ENCODE measurements at regions not wholly inside any gene's neighbourhood (a gene's known extent, or its start where the extent isn't known, plus 50 kb on each side); places are given as distances from the start of the nearest gene placed in this dataset.
A peak's percentile ranks its signal among the peaks of the same experiment; 100 is the strongest.

GRCh38 chr18:34959211-34959829 lies 81.9 kb upstream of the MAPRE2 start:
- Histone ChIP-seq H3K36me3 (no peaks in the 10 kb centered on the region), H3K4me1 (no peaks in the 10 kb centered on the region), H3K4me3 (no peak overlapping the region), H3K27me3 (no peaks in the 10 kb centered on the region), H4K20me1 (no peaks in the 10 kb centered on the region), H3K4me2 (no peak overlapping the region), H3K27ac (no peak overlapping the region), H3K9ac (no peak overlapping the region), H3K9me3 (no peaks in the 10 kb centered on the region)
- TF ChIP-seq Cebpa-rat (IDR thresholded peaks at IDR 0.05) = no peak

GRCh38 chr18:34959989-34960388 lies 81.2 kb upstream of the MAPRE2 start:
- no peak overlapping the region for H3K9ac ChIP-seq

GRCh38 chr18:34965108-34965507 lies 76.1 kb upstream of the MAPRE2 start:
- Histone ChIP-seq H3K27me3 (no peaks in the 10 kb centered on the region), H4K20me1 (no peaks in the 10 kb centered on the region), H3K9ac (no peak overlapping the region), H3K4me1 (peaks cover 5% of the 10 kb centered on the region; the same call in 1 of the 2 replicates), H3K36me3 (no peaks in the 10 kb centered on the region), H3K4me2 (no peak overlapping the region), H3K9me3 (no peaks in the 10 kb centered on the region), H3K4me3 (no peak overlapping the region), H3K27ac (no peak overlapping the region)
- TF ChIP-seq Cebpa-rat (IDR thresholded peaks at IDR 0.05) = no peak

More at GRCh38 chr18:34959989-34960388, 81.2 kb upstream of the MAPRE2 start:
- H3K27ac ChIP-seq = no peak overlapping the region
- H3K36me3 ChIP-seq = no peaks in the 10 kb centered on the region
- no peak overlapping the region for H3K4me2 ChIP-seq
- no peaks in the 10 kb centered on the region for H3K9me3 ChIP-seq
- H3K4me3 ChIP-seq = no peak overlapping the region
- H3K4me1 ChIP-seq = peaks cover 2% of the 10 kb centered on the region; the same call in 1 of the 2 replicates
- no peaks in the 10 kb centered on the region for H4K20me1 ChIP-seq
- no peak for TF ChIP-seq Cebpa-rat (IDR thresholded peaks at IDR 0.05)
- H3K27me3 ChIP-seq = no peaks in the 10 kb centered on the region

GRCh38 chr18:34965566-34965965 lies 75.6 kb upstream of the MAPRE2 start:
- no peaks in the 10 kb centered on the region for H4K20me1 ChIP-seq
- no peak overlapping the region for H3K4me3 ChIP-seq
- no peak overlapping the region for H3K4me2 ChIP-seq
- no peak for TF ChIP-seq Cebpa-rat (IDR thresholded peaks at IDR 0.05)
- H3K27ac ChIP-seq = no peak overlapping the region
- no peaks in the 10 kb centered on the region for H3K9me3 ChIP-seq
- no peak overlapping the region for H3K9ac ChIP-seq
- H3K4me1 ChIP-seq = peaks cover 5% of the 10 kb centered on the region; the same call in 1 of the 2 replicates
- H3K27me3 ChIP-seq = no peaks in the 10 kb centered on the region
- H3K36me3 ChIP-seq = no peaks in the 10 kb centered on the region

- Histone ChIP-seq H3K4me2 (no peak overlapping the region), H3K27ac (no peak overlapping the region), H3K27me3 (no peaks in the 10 kb centered on the region), H3K36me3 (no peaks in the 10 kb centered on the region), H3K4me3 (no peak overlapping the region), H3K9ac (no peak overlapping the region), H4K20me1 (no peaks in the 10 kb centered on the region), H3K9me3 (no peaks in the 10 kb centered on the region), H3K4me1 (peaks cover 2% of the 10 kb centered on the region; the same call in 1 of the 2 replicates)
- TF ChIP-seq Cebpa-rat (IDR thresholded peaks at IDR 0.05) = no peak
Observed at GRCh38 chr18:34970106-34970505, 71.1 kb upstream of the MAPRE2 start.

- no peaks in the 10 kb centered on the region; the same call in 1 of the 2 replicates for H3K4me1 ChIP-seq
- no peak overlapping the region for H3K27ac ChIP-seq
- no peak overlapping the region for H3K4me2 ChIP-seq
- H3K27me3 ChIP-seq = peaks cover 6% of the 10 kb centered on the region; the same call in 1 of the 2 replicates
- H3K9me3 ChIP-seq = no peaks in the 10 kb centered on the region
- no peak overlapping the region for H3K4me3 ChIP-seq
- H4K20me1 ChIP-seq = no peaks in the 10 kb centered on the region
- H3K36me3 ChIP-seq = no peaks in the 10 kb centered on the region
- no peak overlapping the region for H3K9ac ChIP-seq
- no peak for TF ChIP-seq Cebpa-rat (IDR thresholded peaks at IDR 0.05)
Observed at GRCh38 chr18:34971313-34971712, 69.9 kb upstream of the MAPRE2 start.

- H3K27me3 ChIP-seq = peaks cover 15% of the 10 kb centered on the region; the same call in 1 of the 2 replicates
- no peak overlapping the region for H3K27ac ChIP-seq
- no peaks in the 10 kb centered on the region for H3K36me3 ChIP-seq
- TF ChIP-seq Cebpa-rat (IDR thresholded peaks at IDR 0.05) = no peak
- peaks cover under 1% of the 10 kb centered on the region; the same call in 1 of the 2 replicates for H3K4me1 ChIP-seq
- no peak overlapping the region for H3K9ac ChIP-seq
- H4K20me1 ChIP-seq = no peaks in the 10 kb centered on the region
- no peaks in the 10 kb centered on the region for H3K9me3 ChIP-seq
- H3K4me2 ChIP-seq = no peak overlapping the region
- H3K4me3 ChIP-seq = no peak overlapping the region
Observed at GRCh38 chr18:34972765-34973414, 68.3 kb upstream of the MAPRE2 start.

- Histone ChIP-seq H3K4me1 (peaks cover 16% of the 10 kb centered on the region), H3K9ac (peak overlapping the region; percentile 74; the same call in 1 of the 2 replicates), H3K36me3 (no peaks in the 10 kb centered on the region), H3K9me3 (no peaks in the 10 kb centered on the region), H4K20me1 (no peaks in the 10 kb centered on the region), H3K4me3 (peak overlapping the region; percentile 82), H3K27ac (no peak overlapping the region), H3K4me2 (peak overlapping the region; percentile 95), H3K27me3 (peaks cover 27% of the 10 kb centered on the region; the same call in 1 of the 2 replicates)
- TF ChIP-seq Cebpa-rat (IDR thresholded peaks at IDR 0.05) = no peak
Observed at GRCh38 chr18:34976123-34976522, 65.1 kb upstream of the MAPRE2 start.

- H3K9ac ChIP-seq = peak overlapping the region; percentile 74
- 0 out of 2 replicates have a peak overlapping the region, but pooled peaks have one; percentile 43 for H3K27ac ChIP-seq
- H3K27me3 ChIP-seq = peaks cover 27% of the 10 kb centered on the region; the same call in 1 of the 2 replicates
- no peaks in the 10 kb centered on the region for H3K9me3 ChIP-seq
- TF ChIP-seq Cebpa-rat (IDR thresholded peaks at IDR 0.05) = no peak
- H3K4me1 ChIP-seq = peaks cover 16% of the 10 kb centered on the region
- H3K4me2 ChIP-seq = peak overlapping the region; percentile 95
- H4K20me1 ChIP-seq = no peaks in the 10 kb centered on the region
- H3K36me3 ChIP-seq = no peaks in the 10 kb centered on the region
- peak overlapping the region; percentile 82 for H3K4me3 ChIP-seq
Observed at GRCh38 chr18:34976534-34976898, 64.7 kb upstream of the MAPRE2 start.

All from BLaER1 (cell line).